Karpas-422 (cell line): ENCODE measurements at regions not wholly inside any gene's neighbourhood (a gene's known extent, or its start where the extent isn't known, plus 50 kb on each side); places are given as distances from the start of the nearest gene placed in this dataset.

Source experiments
- DNase-seq: peaks from one replicate; pipeline ENCODE4 v3.0.0-alpha.2; 2015
- H2AFZ ChIP-seq: fragments of 200-600 bp; sonication (generic); 2 replicates; pipeline ENCODE4 v1.6.1; 2014; ENCODE audit warnings: antibody characterized with exemption, low read length, mixed read lengths
- H3K27ac ChIP-seq: fragments of 200-600 bp; sonication (generic); 2 replicates; pipeline ENCODE4 v1.5.1; 2014; ENCODE audit warnings: mild to moderate bottlenecking, low read length, moderate library complexity
- H3K27me3 ChIP-seq: fragments of 200-600 bp; sonication (generic); 2 replicates; pipeline ENCODE4 v1.6.1; 2014; ENCODE audit warnings: low read length, mixed read lengths
- H3K36me3 ChIP-seq: fragments of 200-600 bp; sonication (generic); 2 replicates; pipeline ENCODE4 v1.6.1; 2014; ENCODE audit warnings: low read length, mixed read lengths; ENCODE audit not compliant: insufficient read depth
- H3K4me1 ChIP-seq: fragments of 200-600 bp; sonication (generic); 2 replicates; pipeline ENCODE4 v1.6.1; 2014; ENCODE audit warnings: mild to moderate bottlenecking, low read length, mixed read lengths
- H3K4me2 ChIP-seq: fragments of 200-600 bp; sonication (generic); 2 replicates; pipeline ENCODE4 v1.6.1; 2014; ENCODE audit warnings: low read length, low read depth, mild to moderate bottlenecking; ENCODE audit not compliant: poor library complexity, severe bottlenecking
- H3K4me3 ChIP-seq: fragments of 200-600 bp; sonication (generic); 2 replicates; pipeline ENCODE4 v1.5.1; 2014; ENCODE audit warnings: mild to moderate bottlenecking, antibody characterized with exemption, low read length, mixed read lengths
- H3K79me2 ChIP-seq: fragments of 200-600 bp; sonication (generic); 2 replicates; pipeline ENCODE4 v1.6.1; 2014; ENCODE audit warnings: mild to moderate bottlenecking, low read length, mixed read lengths
- H3K9ac ChIP-seq: fragments of 200-600 bp; sonication (generic); 2 replicates; pipeline ENCODE4 v1.6.0; 2014; ENCODE audit warnings: low read length
- H3K9me2 ChIP-seq: fragments of 200-600 bp; sonication (generic), shearing (Covaris generic); replicated peaks from 2 replicates; pipeline ENCODE4 v1.6.0; 2014; ENCODE audit warnings: mild to moderate bottlenecking, low read length, moderate library complexity; ENCODE audit not compliant: insufficient read depth
- H3K9me3 ChIP-seq: fragments of 300-700, 200-600 bp; sonication (generic); 2 replicates; pipeline ENCODE4 v1.6.1; 2014; ENCODE audit warnings: low read length, mixed read lengths
- H4K20me1 ChIP-seq: fragments of 200-600 bp; sonication (generic); 2 replicates; pipeline ENCODE4 v1.6.1; 2014; ENCODE audit warnings: mild to moderate bottlenecking, antibody characterized with exemption, low read length, low read depth; ENCODE audit not compliant: insufficient read depth

DNA sequence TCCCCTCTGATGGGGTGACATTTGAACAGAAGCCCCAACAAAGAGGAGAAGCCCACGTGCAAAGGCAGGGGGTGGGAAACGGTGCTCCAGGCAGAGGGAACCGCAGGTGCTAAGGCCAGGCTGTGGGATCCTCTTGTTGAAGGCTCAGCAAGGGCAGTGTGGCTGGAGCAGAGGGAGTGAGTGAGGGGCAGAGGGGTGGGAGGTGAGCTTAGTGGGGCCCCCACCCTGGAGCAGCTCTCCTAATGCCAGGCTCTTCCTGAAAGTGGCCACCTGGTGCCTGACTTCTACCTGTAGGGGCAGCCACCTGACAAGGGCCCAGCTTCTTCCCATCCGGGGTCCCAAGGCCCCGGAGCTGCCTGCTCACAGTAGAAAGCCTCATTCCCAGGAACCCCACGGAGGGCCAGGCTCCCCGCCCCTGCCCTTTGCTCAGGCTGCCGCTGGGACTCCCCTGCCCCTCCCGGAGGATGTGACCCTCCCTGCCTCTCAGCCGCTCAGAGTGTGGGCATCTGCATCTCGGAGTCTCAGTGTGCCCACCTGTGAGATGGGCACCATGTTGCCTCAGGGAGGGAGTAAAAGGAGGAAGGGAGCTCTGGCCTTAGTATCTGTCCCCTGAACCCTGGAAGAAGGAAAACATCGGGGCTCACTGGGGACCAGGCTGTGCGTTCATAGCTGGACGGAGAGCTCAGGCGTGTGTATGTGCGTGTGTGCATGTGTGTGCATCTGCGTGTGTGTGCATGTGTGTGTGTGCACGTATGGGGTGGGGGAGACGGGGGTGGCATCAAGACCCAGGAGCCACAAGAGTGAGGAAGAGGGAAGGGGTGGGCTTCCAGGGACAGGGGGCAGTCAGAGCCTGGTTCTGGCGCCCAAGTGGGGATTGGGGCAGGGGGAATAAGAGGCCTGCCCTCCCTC lies 119.4 kb downstream of the CEBPB start:
- Histone ChIP-seq H2AFZ (no peak overlapping the region), H3K9me2 (no peaks in the 10 kb centered on the region), H3K79me2 (no peaks in the 10 kb centered on the region), H3K27ac (no peak overlapping the region), H3K4me3 (no peak overlapping the region), H3K4me1 (no peaks in the 10 kb centered on the region), H4K20me1 (no peaks in the 10 kb centered on the region), H3K9me3 (no peaks in the 10 kb centered on the region), H3K4me2 (no peak overlapping the region), H3K9ac (no peak overlapping the region), H3K27me3 (no peaks in the 10 kb centered on the region), H3K36me3 (no peaks in the 10 kb centered on the region)
- DNase-seq, result no peak

DNA sequence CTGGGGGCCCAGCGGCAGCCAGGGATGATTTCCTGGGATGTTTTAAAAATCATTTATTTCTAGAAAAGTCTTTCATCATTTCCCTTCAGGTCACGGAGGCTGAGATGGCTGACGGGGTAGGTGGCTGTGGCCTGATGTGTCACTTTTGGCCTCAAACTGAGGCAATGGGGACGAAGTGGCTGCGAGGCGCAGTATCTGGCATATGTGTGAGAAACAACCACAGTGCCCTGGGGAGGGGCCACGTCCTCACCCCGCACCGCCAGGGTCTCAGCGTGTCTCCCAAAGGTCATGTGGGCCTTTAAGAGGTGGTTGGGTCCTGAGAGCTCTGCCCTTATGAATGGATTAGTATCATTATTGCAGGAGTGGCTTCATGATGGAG lies 120.0 kb downstream of the CEBPB start:
- Histone ChIP-seq H3K9ac (no peak overlapping the region), H3K27me3 (no peaks in the 10 kb centered on the region), H3K79me2 (no peaks in the 10 kb centered on the region), H4K20me1 (no peaks in the 10 kb centered on the region), H3K9me2 (no peaks in the 10 kb centered on the region), H3K4me2 (no peak overlapping the region), H3K9me3 (no peaks in the 10 kb centered on the region), H3K4me1 (no peaks in the 10 kb centered on the region), H2AFZ (no peak overlapping the region), H3K36me3 (no peaks in the 10 kb centered on the region), H3K4me3 (no peak overlapping the region), H3K27ac (no peak overlapping the region)
- DNase-seq, result no peak

DNA sequence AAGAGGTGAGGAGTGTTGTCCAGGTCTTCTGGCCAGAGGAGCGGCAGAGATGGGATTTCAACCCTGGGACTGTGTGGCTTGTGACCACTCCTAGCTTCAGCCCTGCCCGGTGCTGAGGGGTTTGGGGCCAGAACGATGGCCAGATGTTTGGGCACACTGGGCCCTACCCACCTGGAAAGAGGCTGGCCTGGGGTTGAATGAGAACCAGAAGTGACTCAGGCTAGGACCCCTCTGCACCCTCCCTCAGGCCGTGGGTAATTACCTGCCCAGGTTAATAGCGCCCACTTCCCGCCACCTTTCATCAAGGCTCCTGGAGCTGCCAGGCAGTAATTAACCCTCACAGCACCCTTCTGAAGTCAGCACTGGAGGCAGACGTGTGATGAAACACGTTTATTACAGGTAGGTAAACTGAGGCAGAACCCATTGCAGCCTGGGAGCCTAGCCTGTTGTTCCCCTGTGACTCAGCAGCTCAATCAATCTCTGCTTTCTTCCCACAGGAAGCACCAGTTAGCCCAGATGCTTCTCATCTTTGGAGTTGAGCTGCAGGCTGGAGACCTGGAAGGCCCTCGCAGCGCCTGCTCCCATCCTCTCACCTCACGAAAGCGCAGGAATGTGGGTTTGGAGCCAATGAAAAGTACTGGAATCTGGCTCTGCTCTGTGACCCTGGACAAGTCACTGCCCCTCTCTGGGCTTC lies 120.8 kb downstream of the CEBPB start:
- H3K9me2 ChIP-seq, result no peaks in the 10 kb centered on the region
- H3K9me3 ChIP-seq, result no peaks in the 10 kb centered on the region
- H3K4me3 ChIP-seq, result no peak overlapping the region
- no peak overlapping the region for H3K4me2 ChIP-seq
- H3K4me1 ChIP-seq, result no peaks in the 10 kb centered on the region
- no peaks in the 10 kb centered on the region for H4K20me1 ChIP-seq
- H3K27me3 ChIP-seq, result no peaks in the 10 kb centered on the region
- no peak overlapping the region for H2AFZ ChIP-seq
- no peak for DNase-seq
- H3K9ac ChIP-seq, result no peak overlapping the region
- H3K79me2 ChIP-seq, result no peaks in the 10 kb centered on the region
- no peak overlapping the region for H3K27ac ChIP-seq
- H3K36me3 ChIP-seq, result no peaks in the 10 kb centered on the region

DNA sequence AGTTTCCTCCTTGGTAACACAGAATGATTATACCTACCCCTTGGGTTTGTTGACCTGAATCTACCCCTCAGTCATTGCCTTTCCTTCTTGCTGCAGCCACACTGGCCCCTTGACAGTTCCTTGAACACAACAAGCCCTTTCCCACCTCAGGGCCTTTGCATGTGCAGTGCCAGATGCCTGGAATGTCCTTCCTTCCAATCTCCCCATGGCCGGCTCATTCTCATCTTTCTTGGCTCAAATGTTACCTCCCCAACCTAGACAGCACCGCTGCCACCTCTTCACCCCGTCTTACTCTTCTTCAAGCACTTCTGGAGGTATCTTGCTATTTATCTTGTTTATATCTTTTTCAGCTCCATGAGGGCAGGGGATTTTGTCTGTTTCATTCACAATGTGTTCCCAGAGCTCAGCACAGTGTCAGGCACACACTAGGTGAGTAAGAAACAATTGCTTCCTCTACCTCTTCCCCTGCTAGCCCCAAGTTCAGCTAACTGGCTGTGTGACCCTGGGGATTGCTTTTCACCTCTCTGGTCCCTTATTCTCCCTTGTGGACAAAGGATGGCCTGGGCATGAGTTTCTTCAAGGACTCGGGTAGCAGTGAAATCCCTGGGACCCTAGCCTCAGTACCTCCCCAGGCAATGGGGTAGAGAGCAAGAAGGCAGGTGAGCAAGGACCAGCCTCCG lies 121.5 kb downstream of the CEBPB start:
- no peaks in the 10 kb centered on the region for H3K9me3 ChIP-seq
- H4K20me1 ChIP-seq, result no peaks in the 10 kb centered on the region
- H3K27ac ChIP-seq, result no peak overlapping the region
- H3K9ac ChIP-seq, result no peak overlapping the region
- H3K4me2 ChIP-seq, result no peak overlapping the region
- H3K36me3 ChIP-seq, result no peaks in the 10 kb centered on the region
- H3K4me3 ChIP-seq, result no peak overlapping the region
- H2AFZ ChIP-seq, result no peak overlapping the region
- no peaks in the 10 kb centered on the region for H3K9me2 ChIP-seq
- DNase-seq, result no peak
- no peaks in the 10 kb centered on the region for H3K4me1 ChIP-seq
- no peaks in the 10 kb centered on the region for H3K27me3 ChIP-seq
- H3K79me2 ChIP-seq, result no peaks in the 10 kb centered on the region

DNA sequence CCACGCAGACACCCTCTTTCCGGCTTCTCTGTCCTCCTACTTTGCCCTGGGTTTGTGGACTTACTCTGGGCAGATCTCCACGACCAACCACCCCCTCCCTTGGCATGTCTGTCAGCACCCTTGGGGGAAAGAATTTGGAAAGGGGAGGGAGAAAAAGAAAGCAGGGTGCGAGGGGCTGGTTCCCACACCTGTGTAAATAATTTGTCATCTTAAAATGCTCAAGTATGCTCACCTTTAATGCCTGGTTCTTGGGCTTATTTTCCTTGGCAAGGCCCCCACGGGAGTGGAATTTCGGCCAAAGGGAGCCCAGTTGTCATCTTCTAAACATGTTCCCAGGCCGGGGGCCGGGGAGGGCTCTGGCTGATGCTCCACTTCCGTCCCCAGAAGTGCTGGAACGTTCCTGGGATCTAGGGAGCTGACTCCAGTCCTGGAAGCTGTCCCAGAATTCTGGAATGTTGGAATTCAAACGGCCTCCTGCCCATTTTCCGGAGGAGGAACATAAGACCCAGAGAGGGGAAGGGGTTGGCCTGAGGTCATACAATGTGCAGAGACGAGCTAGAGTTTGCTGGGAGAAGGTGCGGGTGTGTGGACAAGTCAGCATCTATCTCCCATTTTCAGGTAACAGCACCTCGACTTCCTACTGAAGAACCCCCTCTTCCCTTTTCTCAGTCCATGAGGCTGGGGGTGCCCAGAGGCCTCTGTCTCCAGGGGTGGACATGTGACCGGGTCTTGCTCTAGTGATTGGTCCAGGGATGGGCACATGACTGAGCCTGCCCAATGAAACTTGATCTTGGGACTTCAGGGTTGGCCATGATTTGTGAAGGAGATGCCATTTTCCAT lies 122.3 kb downstream of the CEBPB start:
- H3K4me2 ChIP-seq, result no peak overlapping the region
- no peak overlapping the region for H2AFZ ChIP-seq

DNA sequence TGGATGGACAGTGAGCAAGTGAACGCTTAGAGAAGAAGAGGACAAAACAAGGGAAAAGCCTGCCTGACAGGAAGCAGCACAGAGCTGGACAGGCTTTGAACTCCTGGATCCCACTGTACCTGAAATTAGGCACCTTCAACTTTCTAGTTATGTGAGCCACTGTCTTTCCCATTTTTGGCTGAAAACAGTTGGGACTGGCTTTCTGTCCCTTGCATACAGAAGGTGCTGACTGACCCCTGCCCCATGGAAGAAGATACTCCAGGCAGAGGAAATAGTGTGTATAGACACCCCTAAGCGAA lies 122.8 kb downstream of the CEBPB start:
- Histone ChIP-seq H3K9me3 (no peaks in the 10 kb centered on the region), H3K27ac (no peak overlapping the region), H3K4me1 (no peaks in the 10 kb centered on the region), H3K9ac (no peak overlapping the region), H3K4me3 (no peak overlapping the region), H4K20me1 (no peaks in the 10 kb centered on the region), H3K27me3 (no peaks in the 10 kb centered on the region), H3K36me3 (no peaks in the 10 kb centered on the region), H2AFZ (no peak overlapping the region), H3K4me2 (no peak overlapping the region), H3K9me2 (no peaks in the 10 kb centered on the region), H3K79me2 (no peaks in the 10 kb centered on the region)
- no peak for DNase-seq

More for the DNA sequence above, 122.3 kb downstream of the CEBPB start:
- Histone ChIP-seq H3K36me3 (no peaks in the 10 kb centered on the region), H4K20me1 (no peaks in the 10 kb centered on the region), H3K9ac (no peak overlapping the region), H3K27me3 (no peaks in the 10 kb centered on the region), H3K9me2 (no peaks in the 10 kb centered on the region), H3K79me2 (no peaks in the 10 kb centered on the region), H3K27ac (no peak overlapping the region), H3K4me3 (no peak overlapping the region), H3K9me3 (no peaks in the 10 kb centered on the region), H3K4me1 (no peaks in the 10 kb centered on the region)
- DNase-seq, result no peak

DNA sequence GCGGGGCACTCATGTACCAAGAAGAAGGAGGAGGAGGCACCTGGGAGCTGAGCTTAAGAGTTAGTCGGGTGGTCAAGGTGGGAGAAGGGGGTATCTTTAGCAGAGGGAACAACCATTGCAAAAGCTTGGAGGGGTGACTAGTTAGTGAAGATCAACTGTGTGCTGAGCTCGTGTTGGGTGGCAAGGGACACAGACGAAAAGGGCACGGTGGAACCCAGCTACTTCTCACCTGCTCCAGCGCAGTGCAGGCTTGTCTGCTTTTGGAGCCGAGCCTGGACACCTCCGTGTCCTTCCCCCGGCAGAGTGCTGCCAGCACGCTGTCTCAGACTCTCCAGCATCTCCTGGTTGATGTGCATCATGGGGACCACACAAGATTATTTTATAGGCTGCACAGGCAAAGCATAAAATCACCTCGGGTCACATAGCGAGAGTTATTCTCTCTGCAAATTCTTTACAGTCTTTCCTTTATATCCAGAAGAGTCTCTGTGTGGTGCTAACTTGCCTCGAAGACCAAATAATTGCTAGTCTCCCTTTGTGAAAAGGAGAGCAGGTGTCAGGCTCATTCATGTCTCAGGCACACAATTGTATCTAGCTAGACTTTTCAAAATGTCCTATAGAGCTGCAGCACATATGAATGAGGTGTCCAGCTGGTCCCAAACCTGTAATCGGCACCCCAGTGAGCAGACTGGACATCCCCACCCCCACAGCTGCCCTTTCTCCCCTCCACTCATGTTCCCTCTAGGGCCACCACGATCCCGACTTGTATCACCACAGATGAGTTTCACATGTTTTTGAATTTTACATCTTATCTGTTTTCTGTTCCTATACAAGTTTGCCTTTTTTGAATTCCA lies 123.4 kb downstream of the CEBPB start:
- no peaks in the 10 kb centered on the region for H4K20me1 ChIP-seq
- no peak overlapping the region for H3K4me2 ChIP-seq
- H3K79me2 ChIP-seq, result no peaks in the 10 kb centered on the region
- H3K27ac ChIP-seq, result no peak overlapping the region
- no peaks in the 10 kb centered on the region for H3K36me3 ChIP-seq
- H2AFZ ChIP-seq, result no peak overlapping the region
- H3K9me3 ChIP-seq, result no peaks in the 10 kb centered on the region
- no peak overlapping the region for H3K9ac ChIP-seq
- H3K4me1 ChIP-seq, result no peaks in the 10 kb centered on the region
- H3K4me3 ChIP-seq, result no peak overlapping the region
- no peak for DNase-seq
- H3K27me3 ChIP-seq, result no peaks in the 10 kb centered on the region
- no peaks in the 10 kb centered on the region for H3K9me2 ChIP-seq
